Endothelial cell of umbilical vein (primary cell): ENCODE measurements at regions not wholly inside any gene's neighbourhood (a gene's known extent, or its start where the extent isn't known, plus 50 kb on each side); places are given as distances from the start of the nearest gene placed in this dataset.

ENCODE experiments used
- BruUV-seq: library from RNA; stranded (reverse); fragments of 400-500 nt; replicated peaks from 2 replicates; lab custom pipeline; 2021; lab: Mats Ljungman, UMichigan
- CTCF ChIA-PET: fragments of 300-600, 350-600 bp; sonication (Branson Sonifier 250); formaldehyde crosslinking; loops from one replicate; lab custom pipeline; 2021; ENCODE audit warnings: antibody characterized with exemption, inconsistent platforms; lab: Charles Lee
- POLR2A ChIA-PET: fragments of 300-600, 350-600 bp; sonication (Branson Sonifier 250); formaldehyde crosslinking; loops from one replicate; lab custom pipeline; 2021; ENCODE audit warnings: antibody characterized with exemption, inconsistent platforms; lab: Charles Lee
- DNase-seq: peaks from one replicate; pipeline ENCODE4 v3.0.0-alpha.2; 2011; ENCODE audit warnings: low read depth, low spot score
- FAIRE-seq: peaks from 2 replicates; lab custom pipeline; 2011; peaks lifted over from hg19 to GRCh38; lab: Jason Lieb, UNC
- H2AFZ ChIP-seq: 2 replicates; pipeline ENCODE4 v1.6.0; 2012; ENCODE audit warnings: low read depth, low read length, control low read depth, inconsistent platforms
- H3K27ac ChIP-seq: 2 replicates; pipeline ENCODE4 v1.5.1; 2011; ENCODE audit warnings: low read depth, mild to moderate bottlenecking, control low read depth, low read length, moderate library complexity; ENCODE audit not compliant: insufficient read depth
- H3K27me3 ChIP-seq, 2 experiments: 2 replicates each; pipeline versions ENCODE4 v1.6.0 to v1.6.1; 2011; ENCODE audit warnings: low read length in 2 of 2, mixed read lengths in 1 of 2; ENCODE audit not compliant: control insufficient read depth in 2 of 2, insufficient read depth in 2 of 2
- H3K36me3 ChIP-seq, 2 experiments: 2 replicates in 1 of 2; 3 replicates in 1 of 2; pipeline ENCODE4 v1.5.1; 2011; ENCODE audit warnings: low read length in 2 of 2, mild to moderate bottlenecking in 1 of 2, moderate library complexity in 1 of 2; ENCODE audit not compliant: control insufficient read depth in 2 of 2, insufficient read depth in 2 of 2; ENCODE audit errors: extremely low read depth in 1 of 2
- H3K4me1 ChIP-seq: 3 replicates; pipeline ENCODE4 v1.5.1; 2011; ENCODE audit warnings: mild to moderate bottlenecking, low read length; ENCODE audit not compliant: control insufficient read depth, insufficient read depth; ENCODE audit errors: extremely low read depth
- H3K4me2 ChIP-seq: 2 replicates; pipeline ENCODE4 v1.6.1; 2011; ENCODE audit warnings: low read length, control low read depth, mixed read lengths; ENCODE audit not compliant: insufficient read depth
- H3K4me3 ChIP-seq, 3 experiments: fragments of 200-600 bp in 1 of 3; sonication (generic), shearing (Covaris generic) in 1 of 3; replicated peaks in 1 of 3; 2 replicates each; pipeline ENCODE4 v1.5.1; 2011 to 2016; ENCODE audit warnings: control low read depth in 3 of 3, low read length in 3 of 3, mild to moderate bottlenecking in 2 of 3, inconsistent platforms in 1 of 3, low read depth in 1 of 3, moderate library complexity in 1 of 3; ENCODE audit not compliant: insufficient read depth in 1 of 3
- H3K79me2 ChIP-seq: 2 replicates; pipeline ENCODE4 v1.6.0; 2012; ENCODE audit warnings: low read length, inconsistent platforms; ENCODE audit not compliant: control insufficient read depth, insufficient read depth
- H3K9ac ChIP-seq: replicated peaks from 2 replicates; pipeline ENCODE3; 2011; ENCODE audit warnings: low read length, control low read depth; ENCODE audit not compliant: insufficient read depth; ENCODE audit errors: extremely low read depth
- H3K9me1 ChIP-seq: replicated peaks from 3 replicates; pipeline ENCODE4 v1.6.0; 2011; ENCODE audit warnings: mild to moderate bottlenecking, low read length; ENCODE audit not compliant: control insufficient read depth, insufficient read depth; ENCODE audit errors: extremely low read depth
- H3K9me3 ChIP-seq: replicated peaks from 2 replicates; pipeline ENCODE4 v1.5.1; 2012; ENCODE audit warnings: low read length, inconsistent platforms; ENCODE audit not compliant: control insufficient read depth, insufficient read depth
- H4K20me1 ChIP-seq: replicated peaks from 2 replicates; pipeline ENCODE3; 2011; ENCODE audit warnings: mild to moderate bottlenecking, low read length; ENCODE audit not compliant: control insufficient read depth, insufficient read depth; ENCODE audit errors: extremely low read depth
- EZH2 ChIP-seq: IDR thresholded peaks from 2 replicates; pipeline ENCODE4 v1.6.1; 2012; ENCODE audit warnings: borderline replicate concordance, low read depth, mild to moderate bottlenecking, moderate library complexity, low read length, inconsistent platforms; ENCODE audit not compliant: severe bottlenecking
- FOS ChIP-seq: IDR thresholded peaks from 2 replicates; pipeline ENCODE4 v1.6.1; 2011; ENCODE audit warnings: mild to moderate bottlenecking, low read length, moderate library complexity, borderline replicate concordance; ENCODE audit not compliant: insufficient read depth
- GATA2 ChIP-seq: IDR thresholded peaks from 2 replicates; pipeline ENCODE4 v1.7.0; 2011; ENCODE audit warnings: low read depth, mild to moderate bottlenecking, moderate library complexity, mixed read lengths, low read length; ENCODE audit not compliant: insufficient read length, insufficient read depth
- JUN ChIP-seq: IDR thresholded peaks from 2 replicates; pipeline ENCODE4 v1.6.1; 2011; ENCODE audit warnings: borderline replicate concordance, low read depth; ENCODE audit not compliant: insufficient read length, insufficient read depth
- MYC ChIP-seq: IDR thresholded peaks from one replicate; pipeline ENCODE4 v1.6.1; 2011; ENCODE audit warnings: mild to moderate bottlenecking, low read depth, low read length
- POLR2A ChIP-seq: IDR thresholded peaks from 2 replicates; pipeline ENCODE4 v1.6.1; 2012; ENCODE audit warnings: low read depth, mild to moderate bottlenecking, control low read depth, low read length
- POLR2AphosphoS5 ChIP-seq: IDR thresholded peaks from 2 replicates; pipeline ENCODE4 v1.6.1; 2012; ENCODE audit warnings: low read depth, mild to moderate bottlenecking, control low read depth, low read length, moderate library complexity; ENCODE audit not compliant: insufficient read depth
- dilution Hi-C: fragments of 300-500 bp; cut with MboI; formaldehyde crosslinking; loops from one replicate; pipeline ENCODE4 v1.15.0; 2019; ENCODE audit warnings: low sequenced_read_pairs; ENCODE audit not compliant: extremely low pct_ligation_motif_present
- intact Hi-C: fragments of 100-400 bp; cut with micrococcal nuclease; formaldehyde crosslinking; loops from one replicate; pipeline ENCODE4 v1.10.0; 2022
- TF ChIP-seq, protein P1 (sequence below): IDR thresholded peaks from 2 replicates; pipeline ENCODE4 v1.6.1; 2011; ENCODE audit not compliant: insufficient read depth, insufficient read length
- TF ChIP-seq, protein P2 (sequence below), 2 donors: IDR thresholded peaks; 1 replicate in 1 of 2; 2 replicates in 1 of 2; pipeline ENCODE4 v1.5.1; 2011; ENCODE audit warnings: low read length in 2 of 2, mild to moderate bottlenecking in 2 of 2, moderate library complexity in 2 of 2, control low read depth in 1 of 2, inconsistent platforms in 1 of 2, low read depth in 1 of 2; ENCODE audit not compliant: insufficient read depth in 1 of 2; ENCODE audit errors: extremely low read depth in 1 of 2

DNA sequence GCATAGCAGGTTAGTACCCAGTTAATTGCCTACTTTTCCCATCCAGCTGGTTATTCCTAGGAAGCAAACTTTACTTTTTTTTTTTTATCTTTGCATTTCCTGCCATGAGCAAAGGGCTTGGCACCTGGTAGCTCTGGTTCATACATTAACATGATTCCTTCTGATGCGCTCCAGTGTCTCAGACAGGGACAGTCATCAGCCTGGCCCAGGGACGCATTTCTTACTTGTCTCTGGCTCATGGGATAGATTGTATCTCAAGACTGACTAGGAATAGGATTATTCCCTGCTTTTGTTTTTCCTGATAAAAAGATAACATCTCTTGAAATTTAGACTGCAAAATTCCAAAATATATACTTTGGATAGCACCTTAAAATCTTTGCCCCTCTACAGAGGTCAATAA, 571.5 kb upstream of the TENM3 start:
- no peaks in the 10 kb centered on the region for H3K36me3 ChIP-seq
- intact Hi-C loops (no loop called here), dilution Hi-C loops (no loop called here)
- POLR2A ChIA-PET, result no interaction called here
- H3K27me3 ChIP-seq, result no peaks in the 10 kb centered on the region
- H3K4me2 ChIP-seq, result no peak overlapping the region
- H3K9ac ChIP-seq, result no peak overlapping the region
- CTCF ChIA-PET, result no interaction called here
- no peaks in the 10 kb centered on the region for H3K79me2 ChIP-seq
- no peaks in the 10 kb centered on the region for H4K20me1 ChIP-seq
- BruUV-seq, result no TSS peak
- no peak for DNase-seq
- no peak overlapping the region for H3K27ac ChIP-seq
- H3K4me1 ChIP-seq, result no peaks in the 10 kb centered on the region
- no peaks in the 10 kb centered on the region for H3K9me1 ChIP-seq
- FAIRE-seq, result no peak
- H3K4me3 ChIP-seq, result no peak overlapping the region
- H2AFZ ChIP-seq, result no peak overlapping the region
- H3K9me3 ChIP-seq, result no peaks in the 10 kb centered on the region
- TF ChIP-seq EZH2 (no peak), POLR2A (no peak), GATA2 (no peak), POLR2AphosphoS5 (no peak), FOS (no peak), MYC (no peak), JUN (no peak)
- TF ChIP-seq, protein P1, sequence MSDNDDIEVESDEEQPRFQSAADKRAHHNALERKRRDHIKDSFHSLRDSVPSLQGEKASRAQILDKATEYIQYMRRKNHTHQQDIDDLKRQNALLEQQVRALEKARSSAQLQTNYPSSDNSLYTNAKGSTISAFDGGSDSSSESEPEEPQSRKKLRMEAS, result no peak
- TF ChIP-seq, protein P2, sequence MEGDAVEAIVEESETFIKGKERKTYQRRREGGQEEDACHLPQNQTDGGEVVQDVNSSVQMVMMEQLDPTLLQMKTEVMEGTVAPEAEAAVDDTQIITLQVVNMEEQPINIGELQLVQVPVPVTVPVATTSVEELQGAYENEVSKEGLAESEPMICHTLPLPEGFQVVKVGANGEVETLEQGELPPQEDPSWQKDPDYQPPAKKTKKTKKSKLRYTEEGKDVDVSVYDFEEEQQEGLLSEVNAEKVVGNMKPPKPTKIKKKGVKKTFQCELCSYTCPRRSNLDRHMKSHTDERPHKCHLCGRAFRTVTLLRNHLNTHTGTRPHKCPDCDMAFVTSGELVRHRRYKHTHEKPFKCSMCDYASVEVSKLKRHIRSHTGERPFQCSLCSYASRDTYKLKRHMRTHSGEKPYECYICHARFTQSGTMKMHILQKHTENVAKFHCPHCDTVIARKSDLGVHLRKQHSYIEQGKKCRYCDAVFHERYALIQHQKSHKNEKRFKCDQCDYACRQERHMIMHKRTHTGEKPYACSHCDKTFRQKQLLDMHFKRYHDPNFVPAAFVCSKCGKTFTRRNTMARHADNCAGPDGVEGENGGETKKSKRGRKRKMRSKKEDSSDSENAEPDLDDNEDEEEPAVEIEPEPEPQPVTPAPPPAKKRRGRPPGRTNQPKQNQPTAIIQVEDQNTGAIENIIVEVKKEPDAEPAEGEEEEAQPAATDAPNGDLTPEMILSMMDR (IDR thresholded peaks at IDR 0.05; ENCODE audit: extremely low read depth in 1 of 2, insufficient read depth in 1 of 2, low read depth in 1 of 2, low read length in 2 of 2), result no peak
